Activated CD4-positive, alpha-beta T cell treated with anti-CD3 and anti-CD28 coated beads, Interleukin-2, amount 10 ng/mL, durations not matched to agents 7 days and 5 days (primary cell): ENCODE measurements at regions not wholly inside any gene's neighbourhood (a gene's known extent, or its start where the extent isn't known, plus 50 kb on each side); places are given as distances from the start of the nearest gene placed in this dataset.

Experiments used
- CTCF ChIA-PET: fragments of 350-600 bp; sonication (Branson Sonifier 250); formaldehyde crosslinking; loops from one replicate; lab custom pipeline; 2021; ENCODE audit warnings: antibody characterized with exemption; lab: Charles Lee
- POLR2A ChIA-PET: fragments of 350-600 bp; sonication (Branson Sonifier 250); formaldehyde crosslinking; loops from one replicate; lab custom pipeline; 2021; ENCODE audit warnings: antibody characterized with exemption; lab: Charles Lee
- DNase-seq: peaks from one replicate; pipeline ENCODE4 v3.0.0-alpha.2; 2020
- H3K27ac Mint-ChIP-seq: one replicate; pipeline ENCODE4 v1.8.0; 2021; ENCODE audit warnings: mild to moderate bottlenecking, moderate library complexity, mixed read lengths
- H3K27me3 Mint-ChIP-seq: one replicate; pipeline ENCODE4 v1.8.0; 2021; ENCODE audit warnings: mixed read lengths
- H3K36me3 Mint-ChIP-seq: one replicate; pipeline ENCODE4 v1.8.0; 2021; ENCODE audit warnings: low read depth, mixed read lengths
- H3K4me1 Mint-ChIP-seq: one replicate; pipeline ENCODE4 v1.8.0; 2021; ENCODE audit warnings: mixed read lengths
- H3K4me3 Mint-ChIP-seq: one replicate; pipeline ENCODE4 v1.8.0; 2021; ENCODE audit warnings: mild to moderate bottlenecking, moderate library complexity, mixed read lengths
- H3K9me3 Mint-ChIP-seq: one replicate; pipeline ENCODE4 v1.8.0; 2021; ENCODE audit warnings: mixed read lengths

DNA sequence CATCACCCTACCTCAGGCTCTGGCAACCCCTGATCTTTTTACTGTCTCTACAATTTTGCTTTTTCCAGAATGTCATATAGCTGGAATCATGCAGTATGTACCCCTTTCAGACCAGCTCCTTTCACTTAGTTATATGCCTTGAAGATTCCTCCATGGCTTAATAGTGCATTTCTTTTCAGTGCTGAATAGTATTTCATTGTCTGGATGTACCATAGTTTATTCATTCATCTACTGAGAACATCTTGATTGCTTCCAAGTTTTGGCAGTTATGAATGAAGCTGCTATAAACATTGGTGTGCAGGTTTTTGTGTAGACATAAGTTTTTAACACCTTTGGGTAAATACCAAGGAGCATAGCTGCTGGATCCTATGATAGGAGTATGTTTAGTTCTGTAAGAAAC lies 50.8 kb upstream of the ANP32A start:
- CTCF ChIA-PET, result interaction anchor here (0.9 kb wide), 1 partner anchor 25 kb away, joined by 3 read pairs; no protein-coding TSS in a partner anchor
- Mint-ChIP-seq H3K4me3 (no peak overlapping the region), H3K4me1 (peaks cover 5% of the 10 kb centered on the region), H3K9me3 (no peaks in the 10 kb centered on the region), H3K27ac (no peak overlapping the region), H3K36me3 (no peaks in the 10 kb centered on the region), H3K27me3 (peaks cover 31% of the 10 kb centered on the region)
- no peak for DNase-seq
- POLR2A ChIA-PET, result no interaction called here

DNA sequence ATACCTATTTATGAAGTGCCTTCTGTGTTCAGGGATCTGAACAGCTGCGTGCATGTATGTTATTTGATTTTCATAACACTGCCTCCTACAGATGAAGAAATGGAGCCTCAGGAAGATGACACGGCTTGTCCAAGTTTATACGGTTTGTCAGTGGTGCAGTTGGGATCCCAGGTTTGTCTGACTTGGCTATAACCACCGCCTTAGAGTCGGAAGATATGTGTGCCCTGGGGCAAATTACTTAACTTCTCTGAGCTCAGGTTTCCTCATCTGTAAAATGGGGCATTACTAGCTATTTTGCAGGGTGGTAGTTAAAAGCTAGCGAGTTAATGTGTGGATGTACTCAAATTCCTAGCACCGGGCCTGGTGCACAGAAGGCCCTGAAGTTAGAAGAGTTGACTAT lies 54.1 kb upstream of the ANP32A start:
- H3K4me1 Mint-ChIP-seq, result peaks cover 5% of the 10 kb centered on the region
- no peak for DNase-seq
- peaks cover 51% of the 10 kb centered on the region for H3K27me3 Mint-ChIP-seq
- ChIA-PET CTCF (interaction anchor here (0.6 to 2.5 kb wide), 7 partner anchors 144 to 350 kb away, joined by 3 to 5 read pairs (median 4); no protein-coding TSS in a partner anchor), POLR2A (no interaction called here)
- no peaks in the 10 kb centered on the region for H3K9me3 Mint-ChIP-seq
- H3K4me3 Mint-ChIP-seq, result no peak overlapping the region
- no peak overlapping the region for H3K27ac Mint-ChIP-seq
- no peaks in the 10 kb centered on the region for H3K36me3 Mint-ChIP-seq

DNA sequence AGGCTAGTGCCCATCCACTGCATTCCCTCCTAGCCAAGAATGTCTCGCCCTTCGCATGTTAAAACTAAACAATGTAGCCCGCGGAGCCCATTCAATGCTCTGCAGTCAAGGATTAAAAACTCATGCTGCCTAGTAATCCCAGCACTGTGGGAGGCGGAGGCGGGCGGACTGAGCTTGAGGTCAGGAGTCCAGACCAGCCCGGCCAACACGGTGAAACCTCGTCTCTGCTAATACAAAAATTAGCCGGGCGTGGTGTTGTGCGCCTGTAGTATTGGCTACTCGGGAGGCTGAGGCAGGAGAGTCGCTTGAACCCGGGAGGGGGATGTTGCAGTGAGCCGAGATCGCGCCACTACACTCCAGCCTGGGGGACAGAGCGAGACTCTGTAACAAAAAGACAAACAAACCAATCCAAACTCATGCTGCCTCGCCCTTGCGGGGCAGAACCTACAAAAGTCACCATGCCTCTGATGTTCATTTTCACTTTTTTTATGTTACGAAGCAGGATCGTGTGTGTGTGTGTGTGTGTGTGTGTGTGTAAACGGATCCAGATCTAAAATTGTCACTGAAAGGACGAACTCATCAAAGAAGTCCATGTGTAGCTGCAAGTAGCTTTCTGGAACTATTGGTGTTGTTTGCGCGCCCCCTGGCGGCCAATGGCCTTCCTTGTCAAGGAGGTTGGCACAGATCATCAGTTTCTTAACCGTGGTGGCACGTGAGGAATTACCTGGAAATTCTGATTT lies 54.8 kb upstream of the SPESP1 start:
- Mint-ChIP-seq H3K4me1 (peaks cover 5% of the 10 kb centered on the region), H3K27ac (no peak overlapping the region), H3K36me3 (no peaks in the 10 kb centered on the region), H3K4me3 (no peak overlapping the region), H3K9me3 (no peaks in the 10 kb centered on the region), H3K27me3 (peaks cover 46% of the 10 kb centered on the region)
- POLR2A ChIA-PET, result no interaction called here
- peak; percentile 93 for DNase-seq
- CTCF ChIA-PET, result interaction anchor here (0.6 to 2.5 kb wide), 12 partner anchors 56 to 351 kb away, joined by 3 to 5 read pairs (median 4); no protein-coding TSS in a partner anchor

DNA sequence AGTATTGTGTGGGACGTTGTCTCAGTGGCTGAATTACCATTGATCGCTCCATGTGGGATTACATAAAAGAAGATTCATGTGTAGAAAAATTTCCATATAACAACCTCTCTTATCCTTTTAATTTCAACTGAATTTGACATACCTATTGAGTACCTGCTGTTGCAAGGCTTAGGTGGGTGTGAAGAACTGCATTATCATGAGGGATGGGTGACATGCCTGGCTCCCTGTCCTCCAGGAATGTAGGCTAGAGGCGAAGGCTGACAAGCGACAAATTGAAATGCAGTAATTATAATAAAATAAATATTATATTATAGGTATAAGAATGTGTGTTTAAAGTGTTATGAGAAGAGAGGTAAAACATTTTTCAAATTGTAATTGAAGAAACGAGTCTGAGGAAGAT lies 52.7 kb upstream of the SPESP1 start:
- Mint-ChIP-seq H3K9me3 (no peaks in the 10 kb centered on the region), H3K36me3 (no peaks in the 10 kb centered on the region), H3K27ac (no peak overlapping the region), H3K4me3 (no peak overlapping the region), H3K27me3 (peaks cover 36% of the 10 kb centered on the region), H3K4me1 (peaks cover 5% of the 10 kb centered on the region)
- ChIA-PET POLR2A (no interaction called here), CTCF (no interaction called here)
- DNase-seq, result no peak

DNA sequence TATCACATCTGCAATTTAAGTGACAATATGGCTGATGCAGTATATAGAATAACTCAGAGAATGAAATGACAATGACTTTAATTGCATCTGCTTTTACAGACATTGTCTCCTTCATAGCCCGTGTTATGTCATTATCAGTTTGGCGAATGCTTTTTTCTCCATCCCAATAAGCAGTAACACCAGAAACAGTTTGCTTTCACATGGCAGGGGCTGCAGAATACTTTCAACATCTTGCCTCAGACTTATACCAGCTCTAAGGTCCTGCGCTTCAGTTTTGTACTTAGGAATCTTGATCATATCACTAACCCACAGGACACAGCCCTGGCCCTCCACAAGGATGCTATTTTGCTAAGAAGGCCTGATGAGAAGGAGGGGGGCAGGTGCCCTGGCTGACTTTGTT lies 49.9 kb upstream of the SPESP1 start:
- no peak for DNase-seq
- H3K27ac Mint-ChIP-seq, result no peak overlapping the region
- no peaks in the 10 kb centered on the region for H3K36me3 Mint-ChIP-seq
- CTCF ChIA-PET, result no interaction called here
- POLR2A ChIA-PET, result no interaction called here
- H3K27me3 Mint-ChIP-seq, result peaks cover 27% of the 10 kb centered on the region
- H3K4me3 Mint-ChIP-seq, result no peak overlapping the region
- no peaks in the 10 kb centered on the region for H3K9me3 Mint-ChIP-seq
- peaks cover 5% of the 10 kb centered on the region for H3K4me1 Mint-ChIP-seq
